Stimulated activated CD4-positive, alpha-beta T cell treated with anti-CD3 and anti-CD28 coated beads, Interleukin-4, amount 100 ng/mL, for 4 hours (primary cell): ENCODE measurements at regions not wholly inside any gene's neighbourhood (a gene's known extent, or its start where the extent isn't known, plus 50 kb on each side); places are given as distances from the start of the nearest gene placed in this dataset.

ENCODE experiments used
- DNase-seq, 2 experiments: peaks; one replicate each; pipeline ENCODE4 v3.0.0-alpha.2; 2020

DNA sequence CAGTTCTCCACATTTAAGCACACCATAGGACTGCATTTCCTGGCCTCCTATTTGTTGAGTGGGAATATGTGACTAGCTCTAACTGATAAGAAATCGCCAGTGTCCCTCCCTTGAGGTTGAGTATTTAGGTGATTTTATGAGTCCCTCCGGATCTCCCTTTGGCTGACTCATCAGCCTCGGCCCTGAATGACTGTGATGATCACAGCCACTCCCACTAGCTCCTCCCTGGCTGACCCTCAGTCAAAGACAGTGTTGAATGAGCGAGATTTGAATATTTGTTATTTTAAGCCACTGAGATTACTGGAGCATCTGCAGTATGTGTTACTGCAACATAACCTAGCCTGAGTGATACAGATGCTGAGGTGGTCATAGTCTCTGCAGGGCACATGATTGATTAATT lies 515.3 kb downstream of the EPHB1 start:
- no peak for DNase-seq

- no peak for DNase-seq
Observed at GRCh38 chr3:135311699-135312098, 516.6 kb downstream of the EPHB1 start.

DNA sequence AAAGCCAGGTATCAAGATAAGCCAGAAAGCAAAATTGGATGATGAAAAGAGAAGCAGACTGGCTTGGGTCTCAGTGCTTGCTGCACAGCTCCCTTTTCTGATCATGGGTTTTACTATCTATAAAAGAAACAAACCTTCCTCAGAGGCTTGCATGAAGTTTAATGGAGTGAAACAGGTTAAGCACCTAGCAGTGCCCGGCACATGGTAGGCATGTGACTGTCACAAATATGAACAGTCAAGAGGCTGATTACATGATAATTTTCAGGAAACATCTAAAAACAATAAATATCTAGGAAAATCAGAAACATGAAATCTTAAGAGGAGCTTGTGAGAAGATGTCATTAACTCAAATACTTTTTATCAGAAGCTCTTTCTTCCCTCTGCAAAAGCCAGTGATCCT lies 519.2 kb downstream of the EPHB1 start:
- DNase-seq = no peak

DNA sequence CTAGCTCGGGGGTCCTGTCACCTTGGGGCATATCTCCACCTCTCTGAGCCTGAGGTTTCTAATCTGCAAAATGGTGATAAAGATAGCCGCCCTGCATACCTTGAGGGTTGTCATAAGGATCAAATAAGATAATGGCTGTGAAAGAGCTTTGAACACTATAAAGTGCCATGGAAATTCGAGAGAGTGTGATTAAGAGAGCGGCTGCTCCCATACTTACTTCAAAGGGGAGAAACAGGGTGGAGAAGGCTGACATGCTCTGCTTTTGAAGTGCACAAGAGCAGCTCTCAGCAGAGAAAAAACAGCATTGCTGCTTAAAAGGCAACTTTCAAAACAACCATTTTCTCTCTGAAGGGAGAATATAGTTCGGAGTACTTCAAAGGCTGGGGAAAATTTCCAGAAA lies 529.2 kb downstream of the EPHB1 start:
- no peak for DNase-seq

DNA sequence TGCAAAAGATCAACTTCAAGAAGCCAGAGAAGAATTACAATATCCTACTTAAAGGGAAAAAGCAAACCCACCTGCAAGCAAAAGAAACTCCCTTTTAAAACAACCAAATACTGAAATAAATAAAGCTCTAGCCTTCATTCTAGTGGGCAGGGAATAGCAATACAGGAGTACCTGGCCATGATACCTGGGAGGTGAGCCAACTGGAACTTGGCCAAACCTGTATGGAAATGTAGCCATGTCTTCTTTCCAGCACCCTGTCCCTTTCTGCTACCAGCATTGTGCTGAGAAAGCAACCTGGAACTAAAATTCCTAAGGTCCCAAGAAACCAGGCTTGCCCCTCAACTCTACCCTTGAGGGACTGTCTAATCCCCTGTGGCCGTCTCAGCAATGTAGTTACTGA lies 530.0 kb downstream of the EPHB1 start:
- DNase-seq = no peak

GRCh38 chr3:135325726-135326235 lies 530.7 kb downstream of the EPHB1 start:
- DNase-seq = no peak

DNA sequence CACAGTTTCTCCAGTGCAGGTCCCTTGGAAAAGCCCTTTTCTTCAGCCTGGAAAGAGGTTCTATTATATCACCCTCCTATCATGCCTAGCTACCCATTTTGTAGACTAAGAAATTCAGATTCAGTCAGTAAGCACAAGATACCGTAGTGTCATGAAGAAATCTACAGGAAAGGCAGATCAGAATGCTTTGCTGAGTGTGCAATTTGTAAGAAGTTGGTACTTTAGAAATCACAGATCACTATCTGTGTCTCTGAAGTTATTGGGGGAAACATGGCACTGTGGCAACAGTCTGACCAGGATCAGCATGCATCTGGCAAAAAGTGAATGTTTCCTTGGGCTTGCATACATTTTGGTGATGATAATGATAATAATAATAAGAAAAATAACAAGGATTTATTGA lies 531.8 kb downstream of the EPHB1 start:
- DNase-seq = no peak

DNA sequence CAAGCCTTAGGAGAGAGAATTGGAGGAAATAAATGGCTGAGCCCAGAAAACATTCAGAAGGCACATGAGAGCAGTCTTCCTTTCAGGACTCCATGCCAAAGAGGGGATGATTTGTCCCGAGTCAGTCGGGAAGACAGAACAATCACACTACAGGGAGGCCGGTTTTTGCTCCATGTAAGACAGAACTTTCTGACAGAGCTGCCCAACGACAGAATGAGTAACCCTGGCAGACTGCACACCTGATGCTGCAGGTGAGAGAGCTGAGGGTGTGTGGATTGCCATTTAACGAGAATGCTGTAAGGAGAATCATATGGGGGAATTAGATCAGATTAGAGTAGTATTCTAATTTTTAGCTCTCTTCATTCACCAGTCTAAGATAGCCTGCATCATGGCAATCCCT lies 533.0 kb downstream of the EPHB1 start:
- no peak for DNase-seq

DNA sequence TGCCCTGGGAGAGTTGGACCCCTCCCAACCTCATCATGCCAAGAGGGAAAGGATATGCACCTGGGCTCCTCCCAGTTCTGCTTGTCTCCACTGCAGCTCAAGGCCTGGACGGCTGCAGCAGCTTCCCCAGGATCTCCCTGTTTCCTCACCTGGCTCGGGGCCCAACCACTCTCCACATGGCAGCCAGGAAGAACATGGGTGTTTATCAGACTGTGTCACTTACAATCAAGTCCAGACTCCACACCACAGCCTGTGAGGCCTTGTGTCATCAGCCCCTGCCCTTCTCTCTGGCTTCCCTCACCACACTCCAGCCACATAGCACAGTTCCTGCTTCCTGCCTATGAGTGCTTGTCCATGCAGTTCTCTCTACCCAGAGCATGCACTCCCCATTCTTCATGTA lies 534.4 kb downstream of the EPHB1 start:
- no peak for DNase-seq

- no peak for DNase-seq
Observed at GRCh38 chr3:135337192-135337591, 542.1 kb downstream of the EPHB1 start.

- DNase-seq = no peak
Observed at GRCh38 chr3:135348690-135349089, 553.6 kb downstream of the EPHB1 start.

- DNase-seq = no peak
Observed at GRCh38 chr3:135349254-135349948, 554.3 kb downstream of the EPHB1 start.

DNA sequence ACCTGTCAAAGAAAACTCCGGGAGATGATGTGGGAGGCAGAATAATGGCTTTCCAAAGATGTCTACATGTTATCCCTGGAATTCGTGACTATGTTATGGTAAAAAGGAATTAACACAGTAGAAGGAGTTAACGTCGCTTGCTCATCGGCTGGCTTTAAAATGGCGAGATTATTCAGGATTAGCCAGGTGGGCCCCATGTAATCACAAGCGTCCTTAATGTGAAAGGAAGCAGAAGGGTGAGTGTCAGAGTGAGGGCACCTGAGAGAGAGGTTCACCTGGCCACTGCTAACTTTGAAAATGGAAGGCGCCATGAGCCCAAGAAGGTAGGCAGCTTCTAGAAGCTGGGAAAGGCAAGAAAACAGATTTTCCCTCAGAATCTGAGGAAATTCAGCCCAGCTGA lies 557.2 kb downstream of the EPHB1 start:
- DNase-seq = no peak

- no peak for DNase-seq
Observed at GRCh38 chr3:135362889-135363288, 567.8 kb downstream of the EPHB1 start.

GRCh38 chr3:135364676-135365075 lies 569.6 kb downstream of the EPHB1 start:
- DNase-seq = no peak

GRCh38 chr3:135366816-135367215 lies 571.8 kb downstream of the EPHB1 start:
- DNase-seq = no peak

DNA sequence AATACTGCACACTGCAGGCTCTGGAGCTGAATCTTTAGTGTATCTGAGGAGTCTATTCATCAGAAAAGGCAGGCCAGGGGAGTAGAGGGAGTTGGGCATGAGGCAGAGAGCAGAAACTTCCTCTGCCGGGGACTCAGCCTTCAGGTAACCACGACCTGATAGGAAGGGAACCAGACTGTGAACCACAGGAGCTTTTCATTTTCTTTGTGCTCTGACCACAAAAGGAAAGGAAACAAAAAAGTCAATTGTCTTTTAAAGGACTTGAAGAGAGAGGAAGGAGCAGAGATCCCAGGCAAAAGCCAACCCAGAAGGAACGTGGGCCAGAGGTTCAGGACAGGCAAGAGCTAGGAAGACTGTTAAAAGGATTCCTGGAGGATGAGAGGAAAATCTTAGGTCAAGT lies 573.3 kb downstream of the EPHB1 start:
- no peak for DNase-seq

- DNase-seq = no peak
Observed at GRCh38 chr3:135368781-135369180, 573.7 kb downstream of the EPHB1 start.

DNA sequence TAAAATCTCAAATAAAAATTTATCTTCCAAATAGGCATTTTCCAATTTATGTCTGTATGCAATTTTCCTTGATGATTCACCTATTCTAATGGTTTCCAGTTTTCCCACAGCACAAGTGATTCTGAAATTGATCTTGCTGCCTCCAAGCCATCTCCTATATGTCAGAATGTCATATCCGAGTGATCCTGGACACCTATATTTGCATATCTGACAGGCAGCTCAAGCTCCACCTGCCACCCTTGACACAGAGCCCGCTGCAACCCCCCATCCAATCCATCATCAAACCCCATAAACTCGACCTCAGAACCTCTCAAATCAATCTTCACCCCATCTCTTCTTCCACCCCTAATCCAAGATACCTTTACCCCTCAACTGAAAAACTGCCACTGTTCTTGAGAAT lies 579.5 kb downstream of the EPHB1 start:
- DNase-seq = no peak

DNA sequence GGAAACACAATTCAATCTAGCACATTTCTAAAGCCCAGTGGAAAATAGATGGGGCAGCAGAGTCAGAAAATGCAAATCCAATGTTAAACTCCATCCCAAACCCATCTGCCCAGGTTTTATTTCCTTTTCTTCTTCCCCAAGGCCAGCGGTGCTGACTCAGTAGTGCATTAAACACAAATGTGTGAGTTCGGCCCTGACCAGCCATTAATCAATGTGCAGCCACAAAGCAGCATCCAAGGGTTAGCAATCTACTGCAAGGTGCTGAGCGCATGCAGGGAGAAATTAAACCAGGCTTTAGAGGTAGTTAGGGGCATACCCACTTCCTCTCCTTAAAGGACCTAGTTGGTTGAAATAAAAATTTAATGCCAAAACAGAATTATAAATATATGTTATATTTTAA lies 583.3 kb upstream of the PPP2R3A start:
- DNase-seq = no peak

DNA sequence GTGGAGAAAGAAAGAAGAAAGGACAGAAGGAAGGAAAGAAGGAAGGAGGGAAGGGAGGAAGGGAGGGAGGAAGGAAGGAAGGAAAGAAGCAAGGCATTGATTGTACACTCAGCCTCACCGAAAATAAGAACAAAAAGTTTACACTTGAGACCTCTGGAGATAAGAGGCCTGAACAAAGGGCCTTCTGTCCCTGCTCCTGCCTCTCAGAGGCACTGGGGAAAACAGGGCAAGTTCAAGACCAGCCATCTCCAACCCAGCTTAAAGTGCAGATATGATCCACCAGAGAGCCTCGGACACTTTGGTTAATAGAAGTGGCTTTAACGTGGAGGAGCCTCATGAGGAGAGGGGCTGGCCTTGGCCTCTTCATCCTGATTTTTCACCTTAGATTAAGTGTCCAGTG lies 582.9 kb upstream of the PPP2R3A start:
- DNase-seq = no peak

DNA sequence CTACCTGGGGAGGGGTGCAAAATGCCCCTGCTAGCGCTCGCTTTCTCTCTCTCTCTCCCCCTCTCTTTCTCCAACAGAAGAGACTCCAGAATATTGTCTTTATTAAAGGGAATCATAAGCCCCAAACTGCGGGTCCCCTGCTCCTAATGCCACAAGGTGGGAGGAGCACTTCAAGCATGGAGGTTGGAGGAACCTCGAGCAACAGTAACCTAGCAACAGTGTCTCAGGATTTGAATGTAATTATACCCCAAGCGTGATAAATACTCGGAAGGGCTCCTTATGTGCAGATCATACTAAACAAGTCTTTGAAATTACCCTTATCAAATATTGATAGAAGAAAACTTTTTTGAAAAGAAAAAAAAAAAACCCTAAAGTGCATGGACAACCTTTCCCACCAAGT lies 582.2 kb upstream of the PPP2R3A start:
- no peak for DNase-seq

GRCh38 chr3:135392151-135392550 lies 573.4 kb upstream of the PPP2R3A start:
- DNase-seq = no peak

DNA sequence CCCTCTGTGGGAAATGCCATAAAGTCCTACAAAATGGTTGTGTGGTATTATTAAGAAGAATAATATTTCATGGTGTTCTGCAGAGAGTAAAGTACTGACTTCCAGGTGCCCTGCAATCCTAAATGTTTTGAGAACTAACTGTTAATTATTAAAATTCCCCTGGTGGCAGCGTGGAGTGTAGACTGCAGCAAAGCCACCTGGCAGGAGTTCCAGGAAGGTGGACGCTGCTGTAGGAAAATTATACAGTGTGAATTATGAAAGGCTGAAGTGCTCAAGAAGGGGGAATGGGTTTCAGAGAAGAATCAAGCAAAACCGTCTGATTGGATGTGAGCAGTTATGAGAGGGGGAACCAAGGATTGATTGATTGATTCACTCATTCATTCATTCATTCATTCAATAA lies 572.4 kb upstream of the PPP2R3A start:
- no peak for DNase-seq

GRCh38 chr3:135393898-135394525 lies 571.5 kb upstream of the PPP2R3A start:
- DNase-seq = no peak
